Activated CD8-positive, alpha-beta T cell treated with anti-CD3 and anti-CD28 coated beads for 36 hours (primary cell): ENCODE measurements at regions not wholly inside any gene's neighbourhood (a gene's known extent, or its start where the extent isn't known, plus 50 kb on each side); places are given as distances from the start of the nearest gene placed in this dataset.
"Not testable (repeated sequence)": the region's sequence is repeated elsewhere in the genome, so short reads cannot be mapped to it uniquely, and the experiment has no call there.

Experiments used
- ATAC-seq: fragments of 200-7000 bp; cut with Tn5 transposase; one replicate; pipeline ENCODE4 v1.10.0; 2021; ENCODE audit warnings: mild to moderate bottlenecking, moderate library complexity
- CTCF ChIA-PET: fragments of 350-600 bp; sonication (Branson Sonifier 250); formaldehyde crosslinking; loops from one replicate; lab custom pipeline; 2021; ENCODE audit warnings: antibody characterized with exemption; lab: Charles Lee
- POLR2A ChIA-PET: fragments of 350-600 bp; sonication (Branson Sonifier 250); formaldehyde crosslinking; loops from one replicate; lab custom pipeline; 2021; ENCODE audit warnings: antibody characterized with exemption; lab: Charles Lee
- DNase-seq: peaks from one replicate; pipeline ENCODE4 v3.0.0-alpha.2; 2020
- H3K27ac Mint-ChIP-seq: one replicate; pipeline ENCODE4 v1.8.0; 2021; ENCODE audit warnings: mild to moderate bottlenecking, mixed read lengths
- H3K27me3 Mint-ChIP-seq: one replicate; pipeline ENCODE4 v1.8.0; 2021; ENCODE audit warnings: mixed read lengths
- H3K36me3 Mint-ChIP-seq: one replicate; pipeline ENCODE4 v1.8.0; 2021; ENCODE audit warnings: low read depth, mixed read lengths
- H3K4me1 Mint-ChIP-seq: one replicate; pipeline ENCODE4 v1.8.0; 2021; ENCODE audit warnings: low read depth, mixed read lengths
- H3K4me3 Mint-ChIP-seq: one replicate; pipeline ENCODE4 v1.8.0; 2021; ENCODE audit warnings: mild to moderate bottlenecking, moderate library complexity, mixed read lengths
- H3K9me3 Mint-ChIP-seq: one replicate; pipeline ENCODE4 v1.8.0; 2021; ENCODE audit warnings: mixed read lengths
- CTCF ChIP-seq: fragments of 200-600 bp; IDR thresholded peaks from one replicate; pipeline ENCODE4 v1.8.0; 2022; ENCODE audit warnings: antibody characterized with exemption, mild to moderate bottlenecking
- intact Hi-C: fragments of 100-400 bp; cut with micrococcal nuclease; formaldehyde crosslinking; loops from one replicate; pipeline ENCODE4 v1.10.0; 2022

GRCh38 chr16:21519361-21520133, 79.8 kb upstream of the METTL9 start:
- intact Hi-C loops, DNase-seq, ATAC-seq, H3K9me3 Mint-ChIP-seq, H3K27me3 Mint-ChIP-seq, CTCF ChIA-PET: not testable (repeated sequence)
- Mint-ChIP-seq H3K4me1 (peaks cover 19% of the 10 kb centered on the region), H3K4me3 (peak overlapping the region; percentile 88), H3K36me3 (peaks cover 37% of the 10 kb centered on the region), H3K27ac (peak overlapping the region; percentile 96)
- POLR2A ChIA-PET: interaction anchor here (0.6 to 1.5 kb wide), 5 partner anchors 17 to 351 kb away, joined by 3 to 5 read pairs (median 3); no protein-coding TSS in a partner anchor

- H3K9me3 Mint-ChIP-seq, H3K27me3 Mint-ChIP-seq, CTCF ChIA-PET, intact Hi-C loops: not testable (repeated sequence)
- peaks cover 14% of the 10 kb centered on the region for H3K4me1 Mint-ChIP-seq
- POLR2A ChIA-PET: interaction anchor here (0.7 to 1.5 kb wide), 4 partner anchors 18 to 125 kb away, joined by 3 to 5 read pairs (median 4); no protein-coding TSS in a partner anchor
- DNase-seq (peak; percentile 99), ATAC-seq (peak; percentile 69)
- peaks cover 33% of the 10 kb centered on the region for H3K36me3 Mint-ChIP-seq
- peak overlapping the region; percentile 88 for H3K4me3 Mint-ChIP-seq
- peak overlapping the region; percentile 96 for H3K27ac Mint-ChIP-seq
Observed at GRCh38 chr16:21520134-21521047, 79.0 kb upstream of the METTL9 start.

- H3K4me1 Mint-ChIP-seq, CTCF ChIA-PET, H3K27ac Mint-ChIP-seq, intact Hi-C loops, H3K27me3 Mint-ChIP-seq, H3K9me3 Mint-ChIP-seq, POLR2A ChIA-PET, DNase-seq, H3K4me3 Mint-ChIP-seq, ATAC-seq: not testable (repeated sequence)
- H3K36me3 Mint-ChIP-seq: peaks cover 28% of the 10 kb centered on the region
Observed at GRCh38 chr16:21521048-21521389, 78.4 kb upstream of the METTL9 start.

GRCh38 chr16:21521390-21522143, 77.8 kb upstream of the METTL9 start:
- ATAC-seq, H3K4me3 Mint-ChIP-seq, CTCF ChIA-PET, DNase-seq, H3K9me3 Mint-ChIP-seq, H3K27me3 Mint-ChIP-seq, H3K27ac Mint-ChIP-seq, intact Hi-C loops, H3K4me1 Mint-ChIP-seq, POLR2A ChIA-PET: not testable (repeated sequence)
- peaks cover 26% of the 10 kb centered on the region for H3K36me3 Mint-ChIP-seq

- H3K9me3 Mint-ChIP-seq, ATAC-seq, H3K4me1 Mint-ChIP-seq, intact Hi-C loops, H3K27ac Mint-ChIP-seq, POLR2A ChIA-PET, DNase-seq, H3K4me3 Mint-ChIP-seq, CTCF ChIA-PET, H3K27me3 Mint-ChIP-seq: not testable (repeated sequence)
- peaks cover 22% of the 10 kb centered on the region for H3K36me3 Mint-ChIP-seq
Observed at GRCh38 chr16:21522846-21523245, 76.5 kb upstream of the METTL9 start.

- Mint-ChIP-seq H3K27me3 (peaks cover 2% of the 10 kb centered on the region), H3K9me3 (no peaks in the 10 kb centered on the region), H3K36me3 (peaks cover 15% of the 10 kb centered on the region), H3K4me1 (no peaks in the 10 kb centered on the region), H3K27ac (no peak overlapping the region), H3K4me3 (no peak overlapping the region)
- POLR2A ChIA-PET: no interaction called here
- no peak for DNase-seq
- CTCF ChIA-PET: no interaction called here
- no peak for TF ChIP-seq CTCF
- no peak for ATAC-seq
- intact Hi-C loops: no loop called here
Observed at GRCh38 chr16:21523411-21524067, 75.8 kb upstream of the METTL9 start.
